ENCODE measurements at regions not wholly inside any gene's neighbourhood (a gene's known extent, or its start where the extent isn't known, plus 50 kb on each side); places are given as distances from the start of the nearest gene placed in this dataset.

GRCh38 chr12:114954511-114955055 is 270.6 kb upstream of the TBX3 start:
- TF ChIP-seq EP300 (IDR thresholded peaks at IDR 0.05; ENCODE audit: low read depth), result no peak
- TF ChIP-seq CTCF (IDR thresholded peaks at IDR 0.05), result no peak
